ENCODE measurements at regions not wholly inside any gene's neighbourhood (a gene's known extent, or its start where the extent isn't known, plus 50 kb on each side); places are given as distances from the start of the nearest gene placed in this dataset.

- TF ChIP-seq CTCF (IDR thresholded peaks at IDR 0.05) (no peak), POLR2A (IDR thresholded peaks at IDR 0.05) (no peak)
Observed at GRCh38 chr7:26081638-26082037, 70.4 kb upstream of the NFE2L3 start.

All from breast epithelium (tissue), 3 donors.